Middle frontal gyrus (tissue), 1 donor: ENCODE measurements at regions not wholly inside any gene's neighbourhood (a gene's known extent, or its start where the extent isn't known, plus 50 kb on each side); places are given as distances from the start of the nearest gene placed in this dataset.

Experiments
- DNase-seq: peaks from one replicate; pipeline ENCODE4 v3.0.0-alpha.2; 2015; ENCODE audit warnings: low spot score; ENCODE audit errors: extremely low spot score

GRCh38 chr1:82321794-82322193 is 521.1 kb downstream of the ADGRL2 start:
- DNase-seq: no peak

GRCh38 chr1:82319546-82319945 is 518.8 kb downstream of the ADGRL2 start:
- DNase-seq: no peak

GRCh38 chr1:82318921-82319320 is 518.2 kb downstream of the ADGRL2 start:
- no peak for DNase-seq

DNA sequence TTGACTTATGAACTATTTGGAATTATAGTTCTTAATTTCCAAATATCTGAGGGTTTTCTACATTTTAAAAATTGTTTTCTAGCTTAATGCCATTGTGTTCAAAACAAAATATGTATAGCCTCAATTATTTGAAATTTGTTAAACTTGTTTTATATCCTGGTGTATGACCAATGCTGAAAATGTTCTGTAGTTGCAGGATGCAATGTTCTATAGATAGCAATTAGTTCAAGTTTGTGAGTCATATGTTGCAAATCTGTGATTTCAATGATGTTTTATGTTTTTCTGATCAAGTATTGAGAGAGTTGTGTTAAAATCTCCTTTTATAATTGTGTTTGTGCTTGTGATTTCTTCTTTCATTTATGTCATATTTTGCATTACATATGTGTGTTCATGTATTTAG is 517.5 kb downstream of the ADGRL2 start:
- DNase-seq: no peak

GRCh38 chr1:82317671-82318070 is 516.9 kb downstream of the ADGRL2 start:
- DNase-seq: no peak

- no peak for DNase-seq
Measured at GRCh38 chr1:82299656-82300055, 498.9 kb downstream of the ADGRL2 start.

DNA sequence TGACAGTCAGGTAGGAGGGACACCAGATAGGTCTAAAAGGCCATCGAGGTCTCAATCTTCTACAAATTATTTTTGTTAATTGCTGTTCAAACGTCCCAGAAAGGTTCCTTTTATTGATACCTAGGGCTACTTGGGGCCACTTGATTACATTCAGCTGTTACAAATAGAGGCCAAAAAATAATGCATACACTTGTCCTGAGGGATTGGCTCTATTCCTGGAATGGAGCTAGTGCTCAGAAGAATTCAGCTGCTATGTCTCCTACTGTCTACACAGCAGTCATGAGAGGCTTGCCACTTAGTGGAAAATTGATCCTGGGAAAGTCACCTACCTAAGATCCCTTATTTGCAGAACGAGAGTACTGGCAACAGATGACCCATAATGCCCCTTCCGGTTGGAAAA is 498.3 kb downstream of the ADGRL2 start:
- DNase-seq: no peak

GRCh38 chr1:82297139-82297896 is 496.6 kb downstream of the ADGRL2 start:
- DNase-seq: no peak

- DNase-seq: no peak
Measured at GRCh38 chr1:82287556-82287955, 486.8 kb downstream of the ADGRL2 start.

DNA sequence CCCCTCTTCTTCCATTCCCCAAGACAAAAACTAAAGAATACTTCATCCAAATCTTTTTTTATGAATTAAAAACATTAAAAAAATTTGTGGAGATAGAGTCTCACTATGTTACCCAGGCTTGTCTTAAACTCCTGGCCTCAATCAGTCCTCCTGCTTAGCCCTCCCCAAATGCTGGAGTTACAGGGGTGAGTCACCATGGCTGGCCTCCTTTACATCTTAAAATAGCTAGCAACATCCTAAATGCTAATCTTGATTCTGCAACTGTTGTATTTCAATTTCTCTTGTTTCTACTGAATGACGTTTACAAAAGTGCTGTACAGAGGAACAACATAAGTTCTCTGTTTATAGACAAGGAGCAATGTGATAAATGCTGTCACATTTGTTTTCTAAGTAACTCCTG is 483.5 kb downstream of the ADGRL2 start:
- no peak for DNase-seq

- DNase-seq: no peak
Measured at GRCh38 chr1:82279241-82279640, 478.5 kb downstream of the ADGRL2 start.

DNA sequence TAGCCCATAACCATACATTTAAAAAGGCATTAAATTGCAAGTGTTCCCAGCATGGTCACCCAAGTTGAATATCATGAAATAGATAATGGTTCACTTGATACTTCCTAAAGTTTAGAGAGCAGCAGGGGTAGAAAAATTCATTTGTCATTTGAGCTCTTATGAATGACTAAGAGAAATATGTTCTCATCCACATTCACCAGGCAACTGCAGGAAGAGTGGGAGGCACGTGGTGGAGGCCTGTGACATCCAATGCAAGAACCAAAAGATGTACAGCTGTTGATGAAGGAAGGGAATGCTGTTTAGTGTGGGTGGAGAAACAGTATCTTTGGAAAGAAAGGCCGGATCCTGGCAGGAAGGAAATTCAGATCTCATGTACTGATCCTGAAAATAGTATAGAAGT is 473.1 kb downstream of the ADGRL2 start:
- peak; percentile 50 for DNase-seq

GRCh38 chr1:82269431-82269830 is 468.7 kb downstream of the ADGRL2 start:
- no peak for DNase-seq

GRCh38 chr1:82268826-82269225 is 468.1 kb downstream of the ADGRL2 start:
- no peak for DNase-seq

DNA sequence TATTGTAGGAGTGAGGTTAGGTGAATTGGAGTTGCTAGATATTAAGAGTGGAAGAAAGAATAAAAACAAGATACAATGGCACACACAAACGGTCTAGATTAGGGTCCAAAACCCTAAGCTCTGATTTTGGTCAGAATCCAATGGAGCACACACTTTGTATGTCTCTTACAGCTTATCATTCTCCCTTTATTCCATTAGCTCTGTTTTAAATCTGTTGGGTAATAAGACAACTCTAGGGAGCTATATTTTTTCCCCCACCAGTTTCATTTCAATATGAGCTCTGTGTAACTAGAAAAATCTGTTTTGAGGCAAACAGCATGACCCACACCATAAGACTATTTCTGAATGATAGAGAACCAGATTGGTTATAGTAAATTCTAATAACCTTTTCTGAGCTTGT is 465.6 kb downstream of the ADGRL2 start:
- DNase-seq: no peak

DNA sequence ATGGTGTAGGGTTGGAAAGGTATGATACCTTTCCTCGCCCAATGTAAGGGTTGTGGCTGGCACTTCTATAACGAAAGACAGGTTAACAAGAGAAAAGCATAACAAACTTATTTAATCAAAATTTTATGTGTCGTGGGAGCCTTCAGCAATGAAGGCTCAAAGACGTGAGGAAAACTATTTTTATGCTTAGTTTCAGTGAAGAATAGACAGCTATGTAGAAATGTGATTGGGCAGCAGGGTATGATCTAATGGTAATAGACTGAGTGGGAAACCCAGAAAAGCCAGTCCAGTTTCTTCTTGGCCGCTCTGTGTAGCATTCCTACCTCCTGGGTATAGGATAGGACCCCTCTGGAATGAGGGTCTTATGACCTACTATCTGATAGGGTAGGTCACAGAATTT is 464.7 kb downstream of the ADGRL2 start:
- no peak for DNase-seq

GRCh38 chr1:82264802-82265201 is 464.1 kb downstream of the ADGRL2 start:
- no peak for DNase-seq

GRCh38 chr1:82263396-82263795 is 462.7 kb downstream of the ADGRL2 start:
- no peak for DNase-seq

GRCh38 chr1:82260666-82261065 is 459.9 kb downstream of the ADGRL2 start:
- DNase-seq: no peak

DNA sequence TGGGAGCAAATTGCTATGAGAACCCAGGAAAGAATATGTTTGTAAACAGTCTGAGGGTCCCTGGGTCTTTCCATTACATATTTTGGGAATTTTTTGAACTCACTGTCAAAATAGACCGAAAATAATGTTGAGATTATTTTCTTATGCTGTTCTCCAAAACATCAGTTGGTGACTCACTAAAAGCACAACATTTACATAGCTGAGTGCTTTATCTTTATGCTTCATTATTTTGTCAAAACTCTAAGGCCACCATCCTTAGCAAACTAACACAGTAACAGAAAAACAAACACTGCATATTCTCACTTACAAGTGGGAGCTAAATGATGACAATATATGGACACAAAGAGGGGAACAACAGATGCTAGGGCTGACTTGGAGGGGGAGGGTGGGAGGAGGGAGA is 459.3 kb downstream of the ADGRL2 start:
- DNase-seq: no peak

DNA sequence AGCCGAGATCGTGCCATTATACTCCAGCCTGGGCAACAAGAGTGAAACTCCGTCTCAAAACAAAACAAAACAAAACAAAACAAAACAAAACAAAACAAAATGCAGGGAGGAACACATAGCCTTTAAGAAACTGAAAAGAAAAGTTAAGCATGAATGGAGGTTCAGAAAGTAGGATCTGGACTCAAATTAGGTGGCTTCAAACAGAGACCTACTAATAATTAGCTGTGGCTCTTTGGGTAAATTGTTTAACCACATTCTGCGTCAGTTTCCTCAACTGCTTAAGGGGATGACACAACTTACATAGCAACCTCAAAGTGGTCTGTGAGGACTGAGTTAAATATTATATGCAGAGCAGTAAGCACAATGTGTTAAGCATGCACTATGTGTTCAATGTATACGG is 458.2 kb downstream of the ADGRL2 start:
- DNase-seq: no peak

DNA sequence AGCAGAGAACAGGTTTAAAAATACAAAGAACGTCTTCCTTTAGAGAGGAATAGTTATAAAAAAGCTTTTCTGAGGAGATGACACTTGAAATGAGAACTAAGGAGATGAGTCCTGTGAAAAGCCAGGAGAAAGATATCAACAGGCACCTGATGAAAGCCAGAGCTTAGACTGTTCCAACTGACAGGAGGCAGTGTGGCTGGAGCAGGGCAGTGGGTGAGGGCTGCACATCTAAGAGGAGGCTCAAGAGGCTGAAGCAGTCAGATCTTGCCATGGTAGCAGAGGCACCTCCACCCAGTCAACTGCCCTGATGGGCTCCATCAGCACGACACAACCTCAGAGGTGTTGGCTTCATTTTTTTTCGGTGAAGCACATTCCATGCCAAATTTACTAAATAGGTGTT is 445.3 kb downstream of the ADGRL2 start:
- DNase-seq: no peak

GRCh38 chr1:82245345-82246014 is 444.7 kb downstream of the ADGRL2 start:
- DNase-seq: no peak
